Stimulated activated CD4-positive, alpha-beta T cell treated with anti-CD3 and anti-CD28 coated beads, Interleukin-2, amount 100 ng/mL, for 48 hours (primary cell): ENCODE measurements at regions not wholly inside any gene's neighbourhood (a gene's known extent, or its start where the extent isn't known, plus 50 kb on each side); places are given as distances from the start of the nearest gene placed in this dataset.

Experiments used
- DNase-seq, 2 donors: peaks; one replicate each; pipeline ENCODE4 v3.0.0-alpha.2; 2020

DNA sequence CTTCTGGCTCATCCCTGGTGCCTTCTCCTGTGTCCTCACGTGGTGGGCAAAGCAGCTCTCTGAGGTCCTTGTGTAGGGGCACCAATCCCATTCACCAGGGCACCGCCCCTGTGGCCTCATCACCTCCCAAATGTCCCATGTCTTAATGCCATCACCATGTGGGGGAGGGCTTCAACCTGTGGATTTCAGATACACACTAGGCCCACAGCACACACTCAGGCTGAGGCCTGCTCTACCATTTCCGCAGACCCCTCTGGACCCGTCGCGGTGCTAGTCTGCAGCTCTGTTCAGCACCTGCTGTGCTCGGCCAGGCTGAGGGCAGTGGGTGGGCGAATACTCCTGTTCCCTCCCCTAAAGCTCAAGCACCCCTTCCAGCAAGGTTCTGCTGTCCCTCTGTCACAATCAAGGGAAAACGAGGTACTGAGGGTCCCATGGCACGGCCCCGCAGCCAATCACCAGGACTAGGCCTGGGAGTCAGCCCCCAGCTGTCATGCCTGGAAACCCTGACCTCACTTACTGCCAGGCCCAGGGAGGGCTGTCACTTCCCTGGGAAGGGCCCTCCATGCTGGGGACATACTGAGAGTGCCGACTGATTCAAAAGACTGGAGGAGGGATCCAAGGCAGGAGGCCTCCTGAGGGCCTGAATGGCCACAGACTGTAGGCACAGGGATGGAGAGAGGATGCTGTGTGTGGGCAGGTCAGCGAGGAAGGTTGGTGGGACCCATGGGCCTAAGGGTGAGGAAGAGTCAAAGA lies 123.8 kb upstream of the RET start:
- no peak for DNase-seq

DNA sequence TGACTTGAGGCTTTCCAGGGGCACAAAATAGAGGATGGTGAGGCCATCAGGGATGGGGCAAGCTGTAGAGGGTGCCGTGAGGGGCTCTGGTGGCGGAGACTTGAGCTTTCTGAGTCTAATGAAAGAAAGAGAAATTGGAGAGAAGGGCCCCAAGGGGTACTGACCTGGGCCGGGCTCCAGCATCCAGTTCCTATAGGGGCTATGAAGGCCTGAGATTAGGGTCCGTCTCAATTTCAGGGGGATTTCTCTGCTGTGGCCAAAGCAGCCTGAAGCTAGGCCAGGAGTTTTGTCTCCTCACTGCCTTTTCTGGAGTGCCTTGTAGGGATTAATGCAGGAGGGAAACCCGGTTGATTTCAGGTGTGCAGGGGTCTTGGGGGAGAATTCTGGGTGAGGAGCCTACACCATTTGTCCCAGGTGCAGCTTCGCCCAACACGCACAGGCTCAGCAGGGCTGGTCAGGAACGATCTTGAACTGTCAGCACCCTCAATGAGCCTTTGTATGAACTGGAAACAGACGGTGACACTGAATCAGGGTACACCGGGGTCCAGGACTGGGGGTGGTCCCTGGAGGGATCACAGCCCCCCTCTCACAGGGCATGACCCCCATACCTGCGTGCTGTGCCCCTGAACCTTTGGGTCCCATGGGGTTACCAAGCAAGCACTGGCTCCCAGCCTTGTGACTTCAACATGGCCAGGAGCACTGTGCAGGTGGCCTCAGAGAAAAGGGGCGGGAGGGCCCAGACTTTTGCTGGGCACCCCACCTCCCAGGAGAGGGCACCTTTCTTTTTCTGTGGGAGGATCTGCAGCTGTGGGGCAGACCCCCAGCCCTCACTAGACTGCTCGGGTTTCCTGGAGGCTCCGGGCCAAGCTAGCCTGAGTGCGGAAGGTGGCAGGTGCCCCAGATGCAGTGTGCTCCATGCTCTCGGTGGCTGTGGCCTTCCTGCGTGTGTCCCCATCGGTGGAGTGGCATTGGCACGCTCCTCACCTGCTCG lies 122.9 kb upstream of the RET start:
- no peak for DNase-seq

DNA sequence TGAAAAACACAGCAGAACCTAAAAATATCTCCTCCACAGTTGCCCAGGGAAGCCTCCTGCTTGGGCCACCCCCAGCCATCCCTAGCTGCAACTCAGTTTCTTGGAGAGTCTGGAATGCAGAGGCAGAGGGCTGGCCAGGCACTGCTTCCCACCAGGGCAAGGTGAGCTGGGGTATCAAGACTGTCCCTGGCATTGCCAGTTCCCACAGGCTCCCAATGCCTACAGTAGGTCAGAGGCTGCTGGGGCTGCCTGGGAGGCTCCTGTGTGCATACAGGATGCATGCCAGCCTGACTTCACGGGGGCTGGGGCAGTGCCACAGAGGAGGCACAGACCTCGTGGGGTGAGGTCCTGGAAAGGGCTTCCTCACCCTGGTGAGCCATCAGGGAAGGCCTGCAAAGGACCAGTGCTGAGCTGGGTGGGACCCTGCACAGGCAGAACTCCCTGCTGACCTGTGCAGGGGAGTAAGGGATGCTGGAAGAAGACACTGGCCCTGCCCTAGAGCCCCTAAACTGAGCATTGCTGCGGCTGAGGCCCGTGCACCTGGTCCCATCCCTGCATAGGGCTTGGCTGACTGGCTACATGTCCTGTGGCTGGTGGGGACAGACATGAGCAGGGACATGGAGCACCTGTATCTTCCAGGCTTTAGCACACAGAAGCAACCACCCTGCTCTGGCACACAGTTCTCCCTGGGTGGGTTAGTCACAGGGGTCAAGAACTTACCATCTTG lies 121.9 kb upstream of the RET start:
- no peak for DNase-seq

DNA sequence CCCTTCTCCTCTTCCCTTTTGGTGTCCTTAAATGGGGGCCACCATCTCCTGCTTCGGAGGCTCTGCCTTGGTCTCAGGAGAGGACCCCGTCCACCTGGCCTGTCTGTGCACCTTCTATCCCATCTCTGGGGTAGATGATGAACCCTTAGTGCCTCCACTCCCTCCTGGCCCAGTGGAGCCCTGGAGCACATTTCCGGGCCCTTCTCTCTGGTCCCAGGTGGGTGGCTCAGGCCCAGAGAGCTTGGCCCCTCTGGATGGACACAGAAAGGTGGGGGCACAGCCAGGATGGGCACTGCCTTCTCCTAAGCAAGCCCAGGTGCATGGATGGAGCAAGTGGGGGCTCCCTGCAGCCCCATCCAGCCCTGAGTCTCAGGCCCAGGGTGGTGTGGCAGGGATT lies 121.4 kb upstream of the RET start:
- DNase-seq: no peak

DNA sequence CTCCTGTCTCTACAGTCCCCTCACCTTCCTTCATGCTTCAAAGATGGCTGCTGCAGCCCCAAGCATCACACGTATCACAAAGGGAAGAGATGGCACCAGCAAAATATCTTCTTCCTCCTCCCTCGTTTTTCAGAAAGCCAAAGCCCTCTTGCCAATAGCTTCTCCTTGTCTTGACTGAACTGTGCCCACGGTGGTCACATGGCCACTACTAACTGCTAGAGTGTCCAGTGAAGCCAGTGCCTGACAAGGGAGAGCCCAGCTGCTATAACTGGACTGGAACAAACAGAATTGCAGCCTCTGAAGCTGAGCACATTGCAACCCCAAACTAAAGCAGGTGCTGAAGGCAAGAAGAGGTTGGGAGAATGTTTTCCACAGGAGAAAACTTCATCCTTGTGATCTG lies 120.8 kb upstream of the RET start:
- DNase-seq: no peak

DNA sequence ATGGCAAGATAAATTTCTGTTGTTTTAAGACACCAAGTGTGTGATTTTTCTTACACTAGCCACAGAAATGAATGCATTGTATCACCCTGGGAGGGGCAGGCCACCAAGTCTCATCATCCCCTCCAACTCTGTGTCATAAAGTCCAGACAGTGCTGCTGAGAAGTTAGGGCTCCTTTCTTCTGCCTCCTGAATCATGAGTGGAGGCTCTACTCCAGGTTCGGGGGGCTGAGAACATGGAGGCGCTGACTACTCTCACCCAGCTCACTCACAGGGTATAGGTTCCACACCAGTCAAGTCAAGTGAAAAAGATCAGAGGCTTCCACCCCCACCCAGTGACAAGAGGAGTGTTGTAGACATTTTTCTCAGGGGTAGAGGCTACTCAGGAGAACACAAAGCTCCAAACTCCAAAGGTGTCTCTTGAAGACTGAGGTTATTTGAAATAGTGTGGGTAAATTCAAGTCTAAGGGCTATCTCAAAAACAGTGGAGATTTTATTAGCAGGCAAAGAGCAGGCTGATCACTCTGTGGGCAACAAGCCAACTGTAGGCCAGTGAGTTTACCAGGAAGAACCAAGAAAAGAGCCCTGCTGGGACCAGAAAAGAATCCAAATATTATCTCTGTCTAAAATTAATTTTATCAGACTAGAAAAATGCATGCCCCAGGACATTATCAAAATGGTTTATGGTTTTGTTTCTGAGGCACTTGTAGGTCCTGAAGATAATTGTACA lies 118.6 kb upstream of the RET start:
- DNase-seq: no peak

DNA sequence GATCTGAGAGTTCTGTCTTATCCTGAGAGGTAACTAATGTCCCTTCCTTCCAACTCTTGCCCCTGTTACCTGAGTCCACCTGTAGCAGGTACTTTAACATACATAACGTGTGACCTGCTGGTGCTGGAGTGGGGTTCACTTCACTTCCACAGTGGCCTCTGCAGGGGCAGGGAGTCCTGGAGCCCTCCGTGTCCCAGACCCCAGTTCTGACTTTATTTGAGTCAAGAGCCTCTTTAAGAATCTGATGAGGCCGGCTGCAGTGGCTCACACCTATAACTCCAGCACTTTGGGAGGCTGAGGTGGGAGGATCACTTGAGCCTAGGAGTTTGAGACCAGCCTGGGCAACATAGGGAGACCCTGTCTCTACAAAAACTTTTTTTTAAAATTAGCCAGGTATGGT lies 117.0 kb upstream of the RET start:
- no peak for DNase-seq

- DNase-seq: no peak
Observed at GRCh38 chr10:42960491-42960990, 116.3 kb upstream of the RET start.

- no peak for DNase-seq
Observed at GRCh38 chr10:42960991-42961795, 115.7 kb upstream of the RET start.

DNA sequence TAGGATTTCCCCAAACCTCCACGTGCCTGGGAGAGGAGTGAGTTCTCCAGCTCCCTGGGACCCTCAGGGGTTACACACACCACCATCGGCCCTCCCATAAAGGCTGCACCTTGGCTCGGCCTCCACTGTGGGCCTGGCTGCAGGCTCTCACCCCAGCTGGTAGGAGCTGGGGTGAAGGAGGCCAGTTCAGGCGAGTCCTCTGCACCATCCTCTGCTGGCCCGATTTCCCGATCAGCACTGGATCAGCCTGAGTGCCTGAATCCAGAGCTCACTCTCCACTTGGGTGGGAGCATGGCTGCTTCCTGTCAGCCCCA lies 115.1 kb upstream of the RET start:
- DNase-seq: no peak

- DNase-seq: no peak
Observed at GRCh38 chr10:42962110-42962901, 114.6 kb upstream of the RET start.

- DNase-seq: no peak
Observed at GRCh38 chr10:42962902-42963231, 114.0 kb upstream of the RET start.

DNA sequence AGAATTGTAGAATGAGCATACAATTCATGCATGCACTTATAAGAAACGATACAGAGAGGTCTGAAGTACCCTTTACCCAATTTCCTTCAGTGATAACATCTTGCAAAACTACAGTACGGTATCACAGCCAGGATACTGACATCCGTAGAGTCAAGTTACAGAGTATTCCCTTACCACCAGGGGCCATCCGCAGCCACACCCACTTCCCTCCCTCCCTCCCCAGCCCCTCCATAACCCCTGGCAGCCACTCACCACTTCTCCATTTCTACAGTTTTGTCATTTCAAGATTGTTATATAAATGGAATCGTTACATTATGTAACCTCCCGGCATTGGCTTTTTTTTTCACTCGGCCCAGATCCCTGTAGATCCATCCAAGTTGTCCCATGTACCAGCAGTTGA lies 113.6 kb upstream of the RET start:
- no peak for DNase-seq

DNA sequence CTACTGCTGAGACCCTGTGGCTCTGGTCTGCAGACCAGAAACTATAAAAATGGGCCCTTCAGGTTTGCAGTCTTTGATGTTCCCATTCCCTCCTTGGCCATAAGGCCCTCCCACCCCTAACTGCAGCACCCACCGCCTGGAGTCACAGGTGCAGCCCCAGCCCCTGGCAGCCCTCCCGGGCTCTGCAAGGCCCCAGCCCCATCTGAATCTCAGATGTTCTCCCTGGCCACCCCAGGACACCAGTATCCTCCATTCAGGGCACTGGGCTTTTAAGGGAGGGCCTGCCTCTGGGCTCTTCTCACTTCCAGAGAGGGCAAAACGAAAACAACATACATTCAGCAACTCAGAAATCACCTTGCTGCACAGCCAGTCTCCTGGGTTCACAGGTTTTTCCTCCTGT lies 107.7 kb upstream of the RET start:
- DNase-seq: no peak

DNA sequence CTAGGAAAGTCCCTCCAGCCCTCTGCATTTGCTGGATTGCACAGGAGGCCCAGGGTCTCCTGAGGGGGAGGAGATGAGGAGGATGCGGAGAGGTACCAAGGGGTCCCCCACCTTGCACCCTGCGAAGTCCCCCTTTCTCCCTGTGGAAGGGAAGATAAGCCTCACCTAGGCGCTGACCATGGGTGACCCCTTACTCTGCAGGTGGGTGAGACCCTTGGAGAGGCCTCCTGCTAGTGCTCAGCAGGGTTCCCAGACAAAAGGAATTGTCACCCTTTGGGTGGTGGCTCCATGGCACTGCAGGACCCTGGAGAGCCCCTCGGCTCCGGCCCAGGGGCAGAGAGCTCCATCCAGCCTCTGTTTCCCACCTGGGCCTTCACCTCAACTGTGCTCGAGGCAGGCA lies 107.0 kb upstream of the RET start:
- DNase-seq: no peak

DNA sequence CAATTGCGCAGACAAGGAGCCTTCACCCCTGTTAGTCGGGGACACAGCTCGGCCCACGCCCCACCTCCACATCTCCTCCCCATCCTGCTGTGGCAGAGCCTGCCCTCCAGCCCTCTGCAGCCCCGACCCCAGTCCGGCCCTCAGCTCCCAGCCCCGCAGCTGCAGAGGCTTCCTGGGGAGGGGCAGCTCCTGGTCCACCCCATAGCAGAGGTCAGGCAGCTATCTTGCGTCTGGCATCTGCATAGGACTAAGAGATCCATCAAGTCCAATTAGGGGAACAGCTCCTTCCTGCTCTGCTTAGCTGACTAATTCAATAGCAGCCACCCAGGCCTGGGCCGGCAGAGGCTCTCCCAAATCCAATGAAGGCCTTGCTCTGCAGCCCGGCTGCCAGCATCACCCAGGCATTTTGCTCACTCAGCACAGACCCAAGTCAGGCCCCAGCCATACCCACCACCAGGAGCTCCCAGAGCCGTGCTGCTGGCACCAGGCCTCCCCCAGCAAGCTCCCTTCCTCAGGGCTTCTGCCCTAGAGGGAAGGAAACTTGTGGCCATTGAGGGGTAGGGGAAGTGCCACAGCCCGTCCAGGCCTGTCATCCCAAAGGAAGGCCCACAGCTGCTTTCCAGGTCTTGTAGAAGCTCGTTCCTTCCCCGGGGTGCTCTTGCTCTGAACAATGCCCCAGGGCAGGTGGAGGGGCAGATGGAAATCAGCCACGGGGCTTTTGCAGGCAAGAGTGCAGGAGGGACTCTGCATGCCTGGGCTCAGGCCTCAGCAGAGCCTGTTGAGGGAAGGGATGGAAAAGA lies 106.2 kb upstream of the RET start:
- DNase-seq: no peak

- DNase-seq: no peak
Observed at GRCh38 chr10:42971251-42971599, 105.6 kb upstream of the RET start.

DNA sequence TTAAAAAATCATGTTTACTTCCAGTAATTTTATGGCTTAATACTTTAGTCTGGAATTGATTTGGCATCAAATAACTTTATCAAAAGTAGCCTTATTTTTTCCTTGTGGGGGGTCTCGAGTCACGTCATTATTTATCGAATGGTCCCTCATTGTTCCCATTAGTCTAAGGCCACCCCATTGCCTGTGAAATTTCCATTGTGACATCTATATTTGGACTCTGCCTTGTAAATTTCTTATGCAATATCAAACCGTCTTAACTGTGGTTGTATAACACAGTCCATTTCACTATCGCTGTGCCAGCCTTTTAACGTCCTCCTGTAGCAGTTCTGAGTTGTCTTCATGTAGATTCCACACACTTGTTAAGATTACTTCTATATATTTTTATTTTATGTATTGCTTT lies 103.9 kb upstream of the RET start:
- no peak for DNase-seq

DNA sequence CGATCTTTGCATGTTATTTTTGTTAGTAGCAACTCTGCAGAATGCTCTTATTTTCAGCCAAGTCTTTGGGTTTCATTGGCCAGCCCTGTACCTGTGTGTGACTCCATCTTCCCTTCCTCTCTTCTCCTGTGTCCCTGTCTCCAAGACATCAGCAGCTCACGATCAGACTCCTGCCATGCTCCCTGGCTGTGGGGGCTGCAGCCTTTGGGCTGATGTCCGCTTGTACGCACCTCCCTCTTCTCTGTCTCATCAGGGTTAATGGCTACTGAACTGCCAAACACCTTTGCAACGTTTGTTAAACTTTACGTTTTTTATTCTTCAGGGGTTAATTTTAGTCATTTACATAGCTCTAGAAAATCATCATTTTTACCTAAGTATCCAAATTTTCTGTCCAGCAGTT lies 103.5 kb upstream of the RET start:
- no peak for DNase-seq
